Inferior parietal cortex (tissue), 1 donor: ENCODE measurements at regions not wholly inside any gene's neighbourhood (a gene's known extent, or its start where the extent isn't known, plus 50 kb on each side); places are given as distances from the start of the nearest gene placed in this dataset.
"Not testable (repeated sequence)": the region's sequence is repeated elsewhere in the genome, so short reads cannot be mapped to it uniquely, and the experiment has no call there.

ENCODE experiments used
- DNase-seq: peaks from one replicate; pipeline ENCODE4 v3.0.0-alpha.2; 2016; ENCODE audit errors: extremely low spot score

DNA sequence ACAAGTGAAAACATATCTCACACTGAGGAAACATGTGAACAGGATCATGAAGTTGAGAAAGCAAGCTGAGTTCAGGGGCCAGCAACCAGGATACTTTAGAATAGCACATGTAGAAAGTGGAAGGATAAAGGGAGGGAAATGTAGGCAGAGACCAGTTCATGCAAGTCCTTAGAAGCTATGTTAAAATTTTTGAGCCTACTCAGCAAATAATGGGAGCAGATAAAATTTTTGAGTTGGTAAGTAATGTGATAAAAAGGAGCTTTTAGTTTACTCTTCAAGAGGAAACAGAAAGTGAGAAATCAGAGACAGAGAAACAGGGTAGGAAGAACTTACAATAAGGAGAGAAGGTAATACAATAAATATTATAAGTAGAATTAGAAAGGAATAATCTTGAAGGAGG, 105.6 kb upstream of the ZBTB20 start:
- DNase-seq, result no peak

DNA sequence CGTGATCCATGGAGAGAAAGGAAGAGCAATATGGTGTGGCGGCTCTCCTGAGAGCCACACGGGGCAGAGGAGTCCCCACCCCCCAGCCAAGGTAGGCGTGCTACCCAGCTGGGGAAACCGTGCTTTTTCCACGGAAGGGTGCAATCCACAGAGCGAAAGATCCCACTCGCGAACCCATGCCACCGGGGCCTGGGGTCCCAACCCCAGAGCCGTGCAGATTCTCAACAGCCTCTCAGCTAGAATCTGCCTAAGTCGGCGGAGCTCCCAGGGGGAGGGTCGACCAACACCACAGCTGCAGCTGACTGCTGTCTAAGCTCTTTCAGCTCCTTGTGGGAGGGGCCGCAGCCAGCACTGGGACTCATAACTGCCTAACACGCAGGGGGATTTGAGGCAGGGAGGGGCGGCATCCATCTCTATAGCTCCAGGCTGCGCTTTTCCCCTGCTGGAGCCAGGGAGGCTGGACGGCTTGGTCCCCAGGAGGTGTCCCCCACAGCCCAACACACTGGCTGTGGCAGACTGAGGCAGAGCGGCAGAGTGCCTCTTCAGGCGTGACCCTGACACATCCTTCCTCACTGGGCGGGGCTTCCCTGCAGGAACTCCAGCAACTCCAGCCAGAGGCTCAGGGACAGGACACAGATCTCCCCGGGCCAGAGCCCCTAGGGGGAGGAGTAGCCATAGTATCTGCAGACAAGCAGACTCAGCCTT, 107.6 kb upstream of the ZBTB20 start:
- DNase-seq, result no peak

DNA sequence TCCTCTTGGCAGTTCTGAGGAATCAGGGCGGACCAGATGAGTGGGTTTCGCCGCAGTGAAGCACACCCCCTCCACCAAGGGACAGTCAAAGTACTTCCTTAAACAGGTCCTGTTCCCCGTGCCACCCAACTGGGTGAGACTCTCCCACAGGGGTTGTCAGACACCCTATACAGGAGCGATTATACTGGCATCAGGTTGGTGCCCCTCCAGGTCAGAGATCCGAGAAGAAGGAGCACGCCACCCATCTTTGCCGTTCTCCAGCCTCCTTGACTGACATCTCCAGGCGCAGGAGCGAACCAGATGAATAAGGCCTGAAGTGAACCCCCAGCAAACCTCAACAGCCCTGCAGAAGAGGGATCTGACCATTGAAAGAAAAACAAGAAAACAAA, 108.1 kb upstream of the ZBTB20 start:
- no peak for DNase-seq

- no peak for DNase-seq
Observed at GRCh38 chr3:115270849-115271248, 123.8 kb upstream of the ZBTB20 start.

DNA sequence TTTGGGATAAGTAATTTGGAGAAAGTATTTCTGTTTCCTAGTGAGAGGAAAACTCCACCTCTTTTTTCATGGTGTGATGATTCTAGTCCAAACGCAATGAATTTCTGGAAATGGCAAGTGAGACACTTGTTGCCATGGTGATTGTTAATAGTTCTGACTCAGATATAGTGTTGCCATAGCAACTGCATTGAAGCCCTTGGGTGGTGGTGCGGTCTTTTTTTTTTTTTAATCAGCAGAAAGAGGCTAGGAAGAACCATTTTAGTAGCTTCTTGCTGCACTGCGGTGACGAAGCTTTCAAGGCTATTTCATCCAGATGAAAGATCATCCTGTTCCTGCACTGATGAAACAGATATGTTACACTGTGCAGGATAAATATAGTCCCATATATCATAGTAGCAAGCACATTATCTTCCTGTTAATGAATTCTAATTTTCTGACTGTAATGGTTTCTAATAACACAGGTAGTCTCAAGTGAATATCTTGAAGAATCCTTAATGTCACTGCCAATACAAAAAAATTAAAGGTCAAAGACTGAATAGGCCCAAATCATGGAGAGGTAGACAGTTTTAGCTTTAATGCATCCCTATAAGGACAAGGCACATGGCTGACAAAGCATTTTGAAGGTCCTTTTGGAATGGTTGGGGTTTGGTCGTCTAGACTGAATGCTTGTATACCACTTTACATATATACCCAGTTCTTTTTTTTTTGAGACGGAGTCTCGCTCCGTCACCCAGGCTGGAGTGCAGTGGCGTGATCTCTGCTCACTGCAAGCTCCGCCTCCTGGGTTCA, 125.1 kb upstream of the ZBTB20 start:
- DNase-seq, result peak; percentile 80

- DNase-seq, result no peak
Observed at GRCh38 chr3:115275896-115276295, 128.8 kb upstream of the ZBTB20 start.

- DNase-seq, result no peak
Observed at GRCh38 chr3:115279939-115280338, 132.9 kb upstream of the ZBTB20 start.

GRCh38 chr3:115280506-115280905, 133.4 kb upstream of the ZBTB20 start:
- no peak for DNase-seq

DNA sequence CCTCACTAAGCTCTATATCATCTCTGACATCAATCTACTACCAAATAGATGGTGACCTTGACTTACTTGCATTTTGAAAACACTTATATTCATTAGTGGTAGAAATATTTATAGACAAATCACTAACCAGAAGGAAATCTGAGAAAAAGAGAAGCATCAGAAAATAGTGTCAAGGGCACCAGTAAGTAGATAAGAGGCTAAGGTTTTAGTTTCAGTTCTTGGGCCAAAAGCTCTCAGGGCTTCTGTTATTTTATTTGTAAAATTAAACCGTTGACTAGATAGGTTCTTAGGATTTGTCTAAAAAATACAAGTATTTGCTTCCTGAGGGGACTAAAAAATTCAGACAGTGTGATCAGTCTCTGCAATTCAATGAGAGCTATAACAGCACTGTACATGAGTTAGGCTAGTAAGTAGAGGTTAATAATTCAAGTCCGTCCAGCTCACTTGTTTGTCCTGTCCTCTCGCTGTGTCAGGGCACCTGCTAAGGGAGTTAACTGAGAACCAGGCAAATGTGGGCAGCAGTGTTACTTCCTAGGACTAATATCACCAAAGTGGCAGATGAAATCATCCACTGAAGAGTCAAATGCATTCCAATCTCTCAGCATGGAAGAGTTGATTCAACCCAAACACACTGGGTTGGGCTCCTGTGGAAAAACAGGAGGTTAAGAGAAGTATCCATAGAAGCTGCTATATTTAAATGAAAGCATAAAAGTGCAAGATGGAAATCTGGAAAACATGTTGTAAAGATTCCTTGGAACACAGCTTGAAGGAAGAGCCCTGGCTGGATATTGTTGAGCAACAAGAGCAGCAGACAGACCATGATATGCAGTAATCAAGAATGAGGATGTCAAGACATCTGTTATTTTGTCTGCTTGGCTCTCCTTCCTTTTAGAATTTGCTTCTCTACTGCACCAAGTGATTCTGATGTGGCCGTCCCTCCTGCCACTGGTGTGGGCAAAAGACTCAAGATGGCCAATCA, 134.9 kb upstream of the ZBTB20 start:
- DNase-seq, result no peak

GRCh38 chr3:115284980-115285379, 137.9 kb upstream of the ZBTB20 start:
- DNase-seq, result no peak

GRCh38 chr3:115286529-115287197, 139.6 kb upstream of the ZBTB20 start:
- no peak for DNase-seq

DNA sequence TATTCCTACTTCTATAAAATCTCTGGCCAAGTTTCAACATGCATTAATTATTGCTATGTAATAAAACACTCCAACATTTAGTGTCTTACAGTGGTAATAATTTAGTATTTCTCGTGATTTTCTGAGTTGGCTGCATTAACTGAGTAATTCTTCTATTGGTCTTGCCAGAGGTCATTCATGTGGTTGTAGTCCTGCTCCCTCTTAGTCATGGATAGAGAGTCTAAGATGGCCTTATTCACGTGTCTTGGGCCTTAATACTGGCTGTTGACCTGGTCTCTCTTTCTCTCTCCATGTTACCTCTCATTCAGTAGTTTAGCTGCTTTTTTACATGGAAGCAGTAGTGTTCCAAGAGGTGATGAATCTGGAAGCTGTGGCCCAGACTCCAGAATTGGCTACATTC, 140.1 kb upstream of the ZBTB20 start:
- DNase-seq, result no peak

GRCh38 chr3:115292131-115292530, 145.0 kb upstream of the ZBTB20 start:
- DNase-seq, result no peak

DNA sequence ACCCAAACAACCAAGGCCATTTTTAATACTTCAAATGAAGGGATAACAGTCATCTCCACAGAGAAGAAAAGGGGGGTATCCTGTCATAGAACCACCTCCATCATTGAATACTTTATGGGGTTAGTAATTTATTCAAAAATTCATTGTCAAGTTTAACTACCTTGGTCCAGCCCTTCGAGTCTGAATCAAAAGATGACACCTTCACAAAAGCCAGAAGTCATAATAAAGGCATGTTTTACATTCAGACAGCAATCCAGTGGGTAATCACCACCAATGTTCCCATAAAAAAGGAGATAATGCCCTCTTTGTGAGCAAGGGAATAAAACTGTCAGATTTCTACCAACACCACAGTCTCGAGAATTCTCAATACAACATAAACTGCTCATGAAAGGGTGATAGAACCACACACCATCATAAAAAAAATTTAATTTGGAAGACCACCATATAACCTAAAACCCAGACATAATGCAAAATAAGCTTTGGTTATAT, 145.6 kb upstream of the ZBTB20 start:
- DNase-seq, result no peak

- no peak for DNase-seq
Observed at GRCh38 chr3:115293321-115293720, 146.2 kb upstream of the ZBTB20 start.

DNA sequence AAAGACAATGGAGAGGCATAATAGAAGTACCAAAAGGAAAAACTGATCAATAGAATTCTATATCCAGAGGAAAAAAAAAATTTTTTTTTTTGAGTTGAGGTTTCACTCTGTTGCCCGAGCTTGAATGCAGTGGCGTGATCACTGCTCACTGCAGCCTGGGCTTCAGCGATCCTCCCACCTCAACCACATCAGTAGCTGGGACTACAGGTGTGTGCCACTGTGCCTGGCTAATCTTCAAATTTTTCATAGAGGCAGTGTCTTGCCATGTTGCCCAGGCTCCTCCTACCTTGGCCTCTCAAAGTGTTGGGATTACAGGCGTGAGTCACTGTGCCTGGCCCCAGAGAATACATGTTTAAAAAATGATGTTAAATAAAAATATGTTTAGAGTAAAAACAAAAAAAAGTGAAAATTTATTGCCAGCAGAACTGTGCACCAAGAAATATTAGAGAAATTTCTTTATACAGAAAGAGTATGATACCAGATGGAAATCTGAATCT, 154.3 kb upstream of the ZBTB20 start:
- DNase-seq, result no peak

DNA sequence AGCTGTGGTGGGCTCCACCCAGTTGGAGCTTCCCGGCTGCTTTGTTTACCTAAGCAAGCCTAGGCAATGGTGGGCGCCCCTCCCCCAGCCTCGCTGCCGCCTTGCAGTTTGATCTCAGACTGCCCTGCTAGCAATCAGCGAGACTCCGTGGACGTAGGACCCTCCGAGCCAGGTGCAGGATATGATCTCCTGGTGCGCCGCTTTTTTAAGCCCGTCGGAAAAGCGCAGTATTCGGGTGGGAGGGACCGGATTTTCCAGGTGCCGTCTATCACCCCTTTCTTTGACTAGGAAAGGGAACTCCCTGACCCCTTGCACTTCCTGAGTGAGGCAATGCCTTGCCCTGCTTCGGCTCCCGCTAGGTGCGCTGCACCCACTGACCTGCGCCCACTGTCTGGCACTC, 170.9 kb upstream of the ZBTB20 start:
- DNase-seq, result not testable (repeated sequence)

DNA sequence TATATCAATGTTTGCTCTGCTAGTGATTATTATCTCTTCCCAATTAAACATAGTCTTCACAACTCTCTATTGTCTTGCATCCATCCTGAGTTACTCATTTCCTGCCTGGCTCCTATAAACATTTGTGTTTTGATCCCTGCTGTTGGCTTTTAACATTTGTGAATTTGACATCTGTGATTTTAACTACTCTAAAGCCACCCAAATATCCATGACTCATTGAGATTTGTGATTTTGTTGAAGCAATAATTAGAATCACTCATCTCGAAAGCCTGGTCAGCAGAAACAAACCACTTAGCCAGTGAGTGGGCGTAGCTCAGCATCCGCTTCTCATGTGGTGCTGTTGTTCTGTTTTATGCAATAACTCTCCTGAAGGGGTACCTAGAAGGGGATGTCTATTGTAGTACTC, 174.3 kb upstream of the ZBTB20 start:
- no peak for DNase-seq

DNA sequence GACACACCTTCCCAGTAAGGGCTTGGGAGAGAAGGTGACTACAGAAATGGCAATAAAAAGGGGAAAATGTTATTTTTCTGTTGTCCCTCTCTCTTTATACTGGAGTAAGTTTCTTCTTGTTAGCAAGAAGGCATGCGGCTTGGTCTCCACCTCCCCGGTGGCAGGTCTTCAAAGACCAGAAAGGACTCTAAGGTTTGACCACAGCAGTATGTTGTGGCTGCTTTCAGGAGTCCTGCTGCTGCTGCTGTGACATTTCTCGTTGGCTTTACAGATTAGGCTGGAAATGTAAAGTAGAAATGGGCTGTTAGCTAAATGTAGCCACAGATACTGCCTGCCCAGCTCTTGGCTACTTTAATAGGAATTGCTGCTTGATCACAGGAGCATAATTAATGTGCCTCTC, 175.8 kb upstream of the ZBTB20 start:
- no peak for DNase-seq

DNA sequence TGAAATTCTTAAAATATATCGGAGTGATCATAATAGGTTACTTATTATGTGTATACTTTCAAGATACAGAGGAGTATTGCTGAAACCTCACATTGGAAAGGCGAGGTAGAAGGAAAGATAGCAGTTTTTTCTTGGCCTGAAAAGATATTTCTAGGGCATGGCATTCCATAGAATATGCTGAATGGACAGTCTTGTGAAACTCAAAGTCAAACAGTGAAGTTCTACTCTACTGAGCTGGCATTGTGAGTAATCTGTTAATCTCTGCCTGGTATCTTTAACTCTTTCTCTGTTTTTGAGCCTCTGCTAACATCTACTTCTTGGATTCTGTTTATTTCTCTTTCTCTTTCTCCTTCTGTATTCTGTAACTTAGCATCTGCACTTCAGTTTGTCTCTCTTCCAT, 176.3 kb upstream of the ZBTB20 start:
- no peak for DNase-seq

DNA sequence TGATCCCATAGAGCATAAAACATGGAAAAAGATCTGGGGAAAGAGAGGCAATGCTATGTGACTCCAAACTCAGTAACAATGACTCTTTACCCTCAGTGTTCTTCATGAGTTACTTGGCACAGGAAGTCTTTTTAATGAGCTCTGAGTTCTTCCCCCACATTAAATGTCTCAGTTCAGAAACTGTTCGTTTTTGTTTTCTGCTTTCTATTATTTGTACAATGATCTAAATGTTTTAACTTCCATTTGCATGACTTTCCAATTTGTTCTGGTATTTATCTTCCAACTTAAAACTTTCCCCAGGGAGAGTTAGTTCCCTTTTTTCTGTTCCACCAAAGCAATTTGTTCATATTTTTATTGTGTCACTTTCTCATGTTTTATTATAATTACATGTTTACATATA, 177.0 kb upstream of the ZBTB20 start:
- DNase-seq, result no peak
